Spinal cord (tissue), 9 donors: ENCODE measurements at regions not wholly inside any gene's neighbourhood (a gene's known extent, or its start where the extent isn't known, plus 50 kb on each side); places are given as distances from the start of the nearest gene placed in this dataset.

Experiments used
- DNase-seq, 6 donors: peaks; one replicate each; pipeline versions ENCODE4 v3.0.0 to v3.0.0-alpha.2; 2013 to 2015; ENCODE audit warnings: low spot score in 6 of 6, low read depth in 4 of 6
- H3K27ac ChIP-seq: one replicate; pipeline ENCODE4 v1.5.1; 2013; ENCODE audit warnings: low read depth, low read length, control low read depth
- H3K27me3 ChIP-seq: one replicate; pipeline ENCODE4 v1.6.1; 2013; ENCODE audit warnings: low read length; ENCODE audit not compliant: control insufficient read depth, insufficient read depth
- H3K36me3 ChIP-seq: one replicate; pipeline ENCODE4 v1.6.1; 2013; ENCODE audit warnings: low read length; ENCODE audit not compliant: control insufficient read depth, insufficient read depth
- H3K4me1 ChIP-seq: one replicate; pipeline ENCODE4 v1.6.1; 2013; ENCODE audit warnings: low read length; ENCODE audit not compliant: control insufficient read depth, insufficient read depth
- H3K4me3 ChIP-seq: one replicate; pipeline ENCODE4 v1.5.1; 2013; ENCODE audit warnings: low read depth, low read length, control low read depth
- H3K9me3 ChIP-seq: one replicate; pipeline ENCODE4 v1.6.1; 2013; ENCODE audit warnings: low read length; ENCODE audit not compliant: control insufficient read depth, insufficient read depth
- WGBS: methylation state at CpG from one replicate; pipeline ENCODE4 v1.1.5; 2013; ENCODE audit warnings: missing lambda C conversion rate; ENCODE audit not compliant: insufficient coverage; 5-methylcytosine and 5-hydroxymethylcytosine counted together
- donor health status: healthy.

GRCh38 chr12:116408489-116409250 is 131.2 kb upstream of the MED13L start:
- DNase-seq = peak in 2 of 6 donors; percentile 24 to 34
- Histone ChIP-seq H3K4me1 (peaks cover 11% of the 10 kb centered on the region), H3K9me3 (no peaks in the 10 kb centered on the region), H3K4me3 (no peak overlapping the region), H3K27ac (no peak overlapping the region), H3K27me3 (no peaks in the 10 kb centered on the region), H3K36me3 (no peaks in the 10 kb centered on the region)
- 58% methylated on average over 7 of the region's 13 CpGs for WGBS

DNA sequence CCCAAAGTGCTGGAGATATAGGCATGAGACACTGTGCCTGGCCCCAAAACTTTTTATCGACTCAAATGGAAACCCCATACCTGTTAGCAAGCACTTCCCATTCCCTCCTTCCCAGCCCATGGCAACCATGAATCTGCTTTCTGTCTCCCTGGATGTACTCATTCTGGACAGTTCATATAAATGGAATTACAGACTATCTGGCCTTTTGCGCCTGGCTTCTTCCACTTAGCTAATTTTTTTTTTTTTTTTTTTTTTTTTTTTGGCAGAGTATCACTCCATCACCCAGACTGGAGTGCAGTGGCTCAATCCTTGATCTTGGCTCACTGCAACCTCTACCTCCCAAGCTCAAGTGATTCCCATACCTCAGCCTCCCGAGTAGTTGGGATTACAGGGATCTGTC is 134.5 kb upstream of the MED13L start:
- Histone ChIP-seq H3K4me3 (no peak overlapping the region), H3K36me3 (no peaks in the 10 kb centered on the region), H3K27ac (no peak overlapping the region), H3K9me3 (no peaks in the 10 kb centered on the region), H3K4me1 (peaks cover 13% of the 10 kb centered on the region), H3K27me3 (no peaks in the 10 kb centered on the region)
- WGBS = 95% methylated on average over 2 of the region's 3 CpGs
- DNase-seq = no peak

DNA sequence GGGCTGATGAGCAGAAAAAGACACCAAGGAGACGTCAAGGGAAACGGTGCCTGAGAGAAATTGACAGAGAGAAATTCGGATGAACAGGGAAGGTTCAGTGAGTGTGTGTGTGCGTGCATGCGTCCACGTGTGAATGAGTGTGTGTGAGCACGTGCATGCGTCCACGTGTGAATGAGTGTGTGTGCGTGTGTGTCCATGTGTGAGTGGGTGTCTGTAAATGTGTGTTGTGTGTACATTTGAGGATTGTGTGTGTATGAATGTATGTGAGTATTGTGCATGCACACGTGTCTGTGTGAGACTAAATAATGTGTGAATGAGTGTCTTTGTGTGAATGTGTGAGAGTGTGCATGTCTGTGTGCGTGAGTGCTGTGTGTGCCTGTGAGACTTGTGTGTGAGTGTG is 137.4 kb upstream of the MED13L start:
- H3K27ac ChIP-seq = no peak overlapping the region
- H3K9me3 ChIP-seq = no peaks in the 10 kb centered on the region
- H3K4me3 ChIP-seq = no peak overlapping the region
- no peaks in the 10 kb centered on the region for H3K36me3 ChIP-seq
- no peaks in the 10 kb centered on the region for H3K27me3 ChIP-seq
- peaks cover 8% of the 10 kb centered on the region for H3K4me1 ChIP-seq
- DNase-seq = no peak
- 80% methylated on average over 12 of the region's 12 CpGs for WGBS

GRCh38 chr12:116415408-116416108 is 138.1 kb upstream of the MED13L start:
- no peak overlapping the region for H3K27ac ChIP-seq
- DNase-seq = no peak

DNA sequence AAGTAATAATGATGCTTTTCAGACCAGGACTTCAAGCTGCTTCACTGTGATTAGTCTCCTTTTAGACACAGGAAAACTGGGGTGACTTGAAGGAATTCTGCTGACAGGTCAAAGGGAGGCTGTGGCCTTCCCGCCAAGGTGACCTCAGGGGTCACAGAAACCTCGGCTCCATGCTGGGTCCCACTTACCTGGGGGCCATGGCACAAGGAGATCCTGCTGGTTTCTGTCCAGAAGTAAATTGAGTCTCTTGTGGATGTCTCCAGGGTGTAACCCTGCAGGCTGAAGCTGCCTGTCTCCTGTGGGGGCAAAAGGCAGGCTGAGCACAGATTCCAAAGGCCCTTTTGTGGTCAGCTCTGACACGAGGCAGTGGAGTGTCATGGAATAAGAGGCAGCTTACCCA is 138.7 kb upstream of the MED13L start:
- 20% methylated on average over 2 of the region's 3 CpGs for WGBS
- Histone ChIP-seq H3K36me3 (no peaks in the 10 kb centered on the region), H3K4me1 (peaks cover 13% of the 10 kb centered on the region), H3K27ac (no peak overlapping the region), H3K27me3 (no peaks in the 10 kb centered on the region), H3K9me3 (no peaks in the 10 kb centered on the region), H3K4me3 (no peak overlapping the region)
- no peak for DNase-seq

More at GRCh38 chr12:116415408-116416108, 138.1 kb upstream of the MED13L start:
- Histone ChIP-seq H3K9me3 (no peaks in the 10 kb centered on the region), H3K4me1 (peaks cover 13% of the 10 kb centered on the region), H3K36me3 (no peaks in the 10 kb centered on the region), H3K4me3 (no peak overlapping the region), H3K27me3 (no peaks in the 10 kb centered on the region)
- 70% methylated on average over 13 of the region's 21 CpGs for WGBS

DNA sequence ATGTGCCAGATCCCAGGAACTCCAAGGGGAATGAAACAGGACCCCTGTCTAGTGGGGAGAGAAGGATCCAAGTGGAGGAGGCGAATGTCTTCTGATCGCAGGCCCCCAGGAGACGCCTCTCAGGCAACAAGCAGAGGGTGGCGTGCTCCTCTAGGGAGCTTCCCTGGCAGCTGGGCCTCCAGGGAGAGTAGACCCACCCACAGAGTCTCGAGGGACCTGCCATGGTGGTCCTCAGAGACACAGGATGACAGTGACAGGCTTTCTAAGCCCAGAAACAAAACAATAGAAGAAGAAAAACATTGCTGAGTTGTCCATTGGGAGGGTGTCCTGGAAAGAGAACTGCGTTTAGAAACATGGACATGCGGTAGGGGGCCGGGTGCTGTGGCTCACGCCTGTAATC is 140.6 kb upstream of the MAP1LC3B2 start:
- H3K27me3 ChIP-seq = no peaks in the 10 kb centered on the region
- H3K27ac ChIP-seq = no peak overlapping the region
- H3K4me3 ChIP-seq = no peak overlapping the region
- no peak for DNase-seq
- 91% methylated on average over 8 of the region's 9 CpGs for WGBS
- H3K9me3 ChIP-seq = no peaks in the 10 kb centered on the region
- H3K36me3 ChIP-seq = no peaks in the 10 kb centered on the region
- peaks cover 13% of the 10 kb centered on the region for H3K4me1 ChIP-seq

DNA sequence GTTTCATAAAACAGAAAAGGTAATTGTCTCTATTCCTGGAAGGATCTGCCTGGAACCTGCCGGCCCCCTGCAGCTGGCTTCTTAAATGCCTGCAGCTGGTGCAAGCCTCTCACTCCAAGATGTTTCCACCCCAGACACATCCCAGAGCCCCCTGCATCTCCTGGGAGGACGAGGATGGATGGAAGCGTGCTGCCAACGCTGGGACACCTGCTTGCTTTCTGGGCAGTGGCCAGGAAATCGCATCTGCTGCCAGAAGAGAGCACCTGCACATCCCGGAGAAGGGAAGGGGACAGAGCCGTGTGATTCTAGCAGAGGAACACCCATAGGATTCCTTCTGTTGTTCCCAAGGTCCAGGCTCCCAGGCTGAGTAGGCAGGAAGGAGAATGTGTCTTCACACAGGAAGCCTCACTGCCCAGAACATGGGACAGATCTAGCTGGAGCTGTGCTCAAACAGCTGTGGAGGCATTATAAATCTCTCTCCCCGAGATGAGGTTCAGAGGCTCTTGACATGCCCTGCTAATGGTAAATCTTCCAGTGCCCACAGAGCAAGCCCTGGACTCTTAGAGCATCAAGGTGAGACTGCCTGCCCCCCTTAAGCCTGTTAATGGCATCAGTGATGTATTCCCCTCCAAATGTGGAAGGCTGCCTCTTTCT is 138.8 kb upstream of the MAP1LC3B2 start:
- Histone ChIP-seq H3K27ac (no peak overlapping the region), H3K36me3 (no peaks in the 10 kb centered on the region), H3K27me3 (no peaks in the 10 kb centered on the region), H3K4me3 (no peak overlapping the region), H3K4me1 (peaks cover 13% of the 10 kb centered on the region), H3K9me3 (no peaks in the 10 kb centered on the region)
- WGBS = 29% methylated on average over 8 of the region's 8 CpGs
- DNase-seq = peak in 2 of 6 donors; percentile 25 to 68

GRCh38 chr12:116421785-116422538 is 137.2 kb upstream of the MAP1LC3B2 start:
- no peak overlapping the region for H3K27ac ChIP-seq
- peaks cover 13% of the 10 kb centered on the region for H3K4me1 ChIP-seq
- no peaks in the 10 kb centered on the region for H3K9me3 ChIP-seq
- WGBS = no CpG with 5 or more reads among the region's 2 CpGs
- H3K36me3 ChIP-seq = no peaks in the 10 kb centered on the region
- no peaks in the 10 kb centered on the region for H3K27me3 ChIP-seq
- no peak for DNase-seq
- no peak overlapping the region for H3K4me3 ChIP-seq

GRCh38 chr12:116423094-116423493 is 136.1 kb upstream of the MAP1LC3B2 start:
- no peaks in the 10 kb centered on the region for H3K9me3 ChIP-seq
- no peak overlapping the region for H3K27ac ChIP-seq
- WGBS = 50% methylated on average over 1 of the region's 4 CpGs
- H3K4me3 ChIP-seq = no peak overlapping the region
- no peak for DNase-seq
- no peaks in the 10 kb centered on the region for H3K36me3 ChIP-seq
- no peaks in the 10 kb centered on the region for H3K27me3 ChIP-seq
- peaks cover 20% of the 10 kb centered on the region for H3K4me1 ChIP-seq
